ENCODE measurements at regions not wholly inside any gene's neighbourhood (a gene's known extent, or its start where the extent isn't known, plus 50 kb on each side); places are given as distances from the start of the nearest gene placed in this dataset.

DNA sequence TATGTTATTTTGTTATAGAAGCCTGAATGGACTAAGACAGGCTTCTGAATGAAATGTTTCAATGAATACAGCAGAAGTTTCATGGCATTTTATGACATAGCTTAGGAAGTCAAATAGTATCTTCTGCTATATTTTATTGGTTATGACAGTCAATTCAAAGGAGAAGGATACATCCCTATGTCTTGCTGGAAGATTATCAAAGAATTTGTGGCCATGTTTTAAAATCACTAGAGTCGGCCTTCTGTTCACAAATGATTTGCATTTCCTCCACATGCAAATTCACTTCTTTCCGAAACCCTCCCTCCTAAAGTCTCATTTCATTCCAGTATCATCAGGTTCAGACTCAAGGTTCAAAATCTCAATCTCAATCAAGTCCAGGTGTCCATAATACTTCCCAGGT lies 679.2 kb upstream of the ADAMTS5 start:
- H3K27me3 Mint-ChIP-seq (ENCODE audit: insufficient read depth, low read depth, poor library complexity), result no peaks in the 10 kb centered on the region
- TF ChIP-seq, protein P1, sequence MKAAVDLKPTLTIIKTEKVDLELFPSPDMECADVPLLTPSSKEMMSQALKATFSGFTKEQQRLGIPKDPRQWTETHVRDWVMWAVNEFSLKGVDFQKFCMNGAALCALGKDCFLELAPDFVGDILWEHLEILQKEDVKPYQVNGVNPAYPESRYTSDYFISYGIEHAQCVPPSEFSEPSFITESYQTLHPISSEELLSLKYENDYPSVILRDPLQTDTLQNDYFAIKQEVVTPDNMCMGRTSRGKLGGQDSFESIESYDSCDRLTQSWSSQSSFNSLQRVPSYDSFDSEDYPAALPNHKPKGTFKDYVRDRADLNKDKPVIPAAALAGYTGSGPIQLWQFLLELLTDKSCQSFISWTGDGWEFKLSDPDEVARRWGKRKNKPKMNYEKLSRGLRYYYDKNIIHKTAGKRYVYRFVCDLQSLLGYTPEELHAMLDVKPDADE (IDR thresholded peaks at IDR 0.05), result no peak
- no peak for TF ChIP-seq EZH2phosphoT487 (IDR thresholded peaks at IDR 0.05; ENCODE audit: unreplicated experiment)
- no peak for TF ChIP-seq STAT1 (IDR thresholded peaks at IDR 0.05; ENCODE audit: unreplicated experiment)
- TF ChIP-seq, protein P2, sequence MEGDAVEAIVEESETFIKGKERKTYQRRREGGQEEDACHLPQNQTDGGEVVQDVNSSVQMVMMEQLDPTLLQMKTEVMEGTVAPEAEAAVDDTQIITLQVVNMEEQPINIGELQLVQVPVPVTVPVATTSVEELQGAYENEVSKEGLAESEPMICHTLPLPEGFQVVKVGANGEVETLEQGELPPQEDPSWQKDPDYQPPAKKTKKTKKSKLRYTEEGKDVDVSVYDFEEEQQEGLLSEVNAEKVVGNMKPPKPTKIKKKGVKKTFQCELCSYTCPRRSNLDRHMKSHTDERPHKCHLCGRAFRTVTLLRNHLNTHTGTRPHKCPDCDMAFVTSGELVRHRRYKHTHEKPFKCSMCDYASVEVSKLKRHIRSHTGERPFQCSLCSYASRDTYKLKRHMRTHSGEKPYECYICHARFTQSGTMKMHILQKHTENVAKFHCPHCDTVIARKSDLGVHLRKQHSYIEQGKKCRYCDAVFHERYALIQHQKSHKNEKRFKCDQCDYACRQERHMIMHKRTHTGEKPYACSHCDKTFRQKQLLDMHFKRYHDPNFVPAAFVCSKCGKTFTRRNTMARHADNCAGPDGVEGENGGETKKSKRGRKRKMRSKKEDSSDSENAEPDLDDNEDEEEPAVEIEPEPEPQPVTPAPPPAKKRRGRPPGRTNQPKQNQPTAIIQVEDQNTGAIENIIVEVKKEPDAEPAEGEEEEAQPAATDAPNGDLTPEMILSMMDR (conservative IDR thresholded peaks at IDR 0.05; ENCODE audit: low read depth in 2 of 2), result no peak
- no peak for TF ChIP-seq POLR2AphosphoS5 (IDR thresholded peaks at IDR 0.05; ENCODE audit: low read depth)
- no peak for TF ChIP-seq ZNF114 (CRISPR knock-in tag; IDR thresholded peaks at IDR 0.05)
- no peak for TF ChIP-seq NANOG (IDR thresholded peaks at IDR 0.05; ENCODE audit: borderline replicate concordance)
- TF ChIP-seq JUNB (IDR thresholded peaks at IDR 0.05; ENCODE audit: unreplicated experiment), result no peak
- TF ChIP-seq, protein P3, sequence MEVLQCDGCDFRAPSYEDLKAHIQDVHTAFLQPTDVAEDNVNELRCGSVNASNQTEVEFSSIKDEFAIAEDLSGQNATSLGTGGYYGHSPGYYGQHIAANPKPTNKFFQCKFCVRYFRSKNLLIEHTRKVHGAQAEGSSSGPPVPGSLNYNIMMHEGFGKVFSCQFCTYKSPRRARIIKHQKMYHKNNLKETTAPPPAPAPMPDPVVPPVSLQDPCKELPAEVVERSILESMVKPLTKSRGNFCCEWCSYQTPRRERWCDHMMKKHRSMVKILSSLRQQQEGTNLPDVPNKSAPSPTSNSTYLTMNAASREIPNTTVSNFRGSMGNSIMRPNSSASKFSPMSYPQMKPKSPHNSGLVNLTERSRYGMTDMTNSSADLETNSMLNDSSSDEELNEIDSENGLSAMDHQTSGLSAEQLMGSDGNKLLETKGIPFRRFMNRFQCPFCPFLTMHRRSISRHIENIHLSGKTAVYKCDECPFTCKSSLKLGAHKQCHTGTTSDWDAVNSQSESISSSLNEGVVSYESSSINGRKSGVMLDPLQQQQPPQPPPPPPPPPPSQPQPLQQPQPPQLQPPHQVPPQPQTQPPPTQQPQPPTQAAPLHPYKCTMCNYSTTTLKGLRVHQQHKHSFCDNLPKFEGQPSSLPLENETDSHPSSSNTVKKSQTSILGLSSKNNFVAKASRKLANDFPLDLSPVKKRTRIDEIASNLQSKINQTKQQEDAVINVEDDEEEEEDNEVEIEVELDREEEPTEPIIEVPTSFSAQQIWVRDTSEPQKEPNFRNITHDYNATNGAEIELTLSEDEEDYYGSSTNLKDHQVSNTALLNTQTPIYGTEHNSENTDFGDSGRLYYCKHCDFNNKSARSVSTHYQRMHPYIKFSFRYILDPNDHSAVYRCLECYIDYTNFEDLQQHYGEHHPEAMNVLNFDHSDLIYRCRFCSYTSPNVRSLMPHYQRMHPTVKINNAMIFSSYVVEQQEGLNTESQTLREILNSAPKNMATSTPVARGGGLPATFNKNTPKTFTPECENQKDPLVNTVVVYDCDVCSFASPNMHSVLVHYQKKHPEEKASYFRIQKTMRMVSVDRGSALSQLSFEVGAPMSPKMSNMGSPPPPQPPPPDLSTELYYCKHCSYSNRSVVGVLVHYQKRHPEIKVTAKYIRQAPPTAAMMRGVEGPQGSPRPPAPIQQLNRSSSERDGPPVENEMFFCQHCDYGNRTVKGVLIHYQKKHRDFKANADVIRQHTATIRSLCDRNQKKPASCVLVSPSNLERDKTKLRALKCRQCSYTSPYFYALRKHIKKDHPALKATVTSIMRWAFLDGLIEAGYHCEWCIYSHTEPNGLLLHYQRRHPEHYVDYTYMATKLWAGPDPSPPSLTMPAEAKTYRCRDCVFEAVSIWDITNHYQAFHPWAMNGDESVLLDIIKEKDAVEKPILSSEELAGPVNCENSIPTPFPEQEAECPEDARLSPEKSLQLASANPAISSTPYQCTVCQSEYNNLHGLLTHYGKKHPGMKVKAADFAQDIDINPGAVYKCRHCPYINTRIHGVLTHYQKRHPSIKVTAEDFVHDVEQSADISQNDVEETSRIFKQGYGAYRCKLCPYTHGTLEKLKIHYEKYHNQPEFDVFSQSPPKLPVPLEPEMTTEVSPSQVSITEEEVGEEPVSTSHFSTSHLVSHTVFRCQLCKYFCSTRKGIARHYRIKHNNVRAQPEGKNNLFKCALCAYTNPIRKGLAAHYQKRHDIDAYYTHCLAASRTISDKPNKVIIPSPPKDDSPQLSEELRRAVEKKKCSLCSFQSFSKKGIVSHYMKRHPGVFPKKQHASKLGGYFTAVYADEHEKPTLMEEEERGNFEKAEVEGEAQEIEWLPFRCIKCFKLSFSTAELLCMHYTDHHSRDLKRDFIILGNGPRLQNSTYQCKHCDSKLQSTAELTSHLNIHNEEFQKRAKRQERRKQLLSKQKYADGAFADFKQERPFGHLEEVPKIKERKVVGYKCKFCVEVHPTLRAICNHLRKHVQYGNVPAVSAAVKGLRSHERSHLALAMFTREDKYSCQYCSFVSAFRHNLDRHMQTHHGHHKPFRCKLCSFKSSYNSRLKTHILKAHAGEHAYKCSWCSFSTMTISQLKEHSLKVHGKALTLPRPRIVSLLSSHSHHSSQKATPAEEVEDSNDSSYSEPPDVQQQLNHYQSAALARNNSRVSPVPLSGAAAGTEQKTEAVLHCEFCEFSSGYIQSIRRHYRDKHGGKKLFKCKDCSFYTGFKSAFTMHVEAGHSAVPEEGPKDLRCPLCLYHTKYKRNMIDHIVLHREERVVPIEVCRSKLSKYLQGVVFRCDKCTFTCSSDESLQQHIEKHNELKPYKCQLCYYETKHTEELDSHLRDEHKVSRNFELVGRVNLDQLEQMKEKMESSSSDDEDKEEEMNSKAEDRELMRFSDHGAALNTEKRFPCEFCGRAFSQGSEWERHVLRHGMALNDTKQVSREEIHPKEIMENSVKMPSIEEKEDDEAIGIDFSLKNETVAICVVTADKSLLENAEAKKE (CRISPR knock-in tag; IDR thresholded peaks at IDR 0.05), result no peak
- no peak for TF ChIP-seq ZNF331 (CRISPR knock-in tag; IDR thresholded peaks at IDR 0.05; ENCODE audit: low read depth)
- TF ChIP-seq EZH2 (IDR thresholded peaks at IDR 0.05; ENCODE audit: low read depth, unreplicated experiment), result no peak
- TF ChIP-seq, protein P4, sequence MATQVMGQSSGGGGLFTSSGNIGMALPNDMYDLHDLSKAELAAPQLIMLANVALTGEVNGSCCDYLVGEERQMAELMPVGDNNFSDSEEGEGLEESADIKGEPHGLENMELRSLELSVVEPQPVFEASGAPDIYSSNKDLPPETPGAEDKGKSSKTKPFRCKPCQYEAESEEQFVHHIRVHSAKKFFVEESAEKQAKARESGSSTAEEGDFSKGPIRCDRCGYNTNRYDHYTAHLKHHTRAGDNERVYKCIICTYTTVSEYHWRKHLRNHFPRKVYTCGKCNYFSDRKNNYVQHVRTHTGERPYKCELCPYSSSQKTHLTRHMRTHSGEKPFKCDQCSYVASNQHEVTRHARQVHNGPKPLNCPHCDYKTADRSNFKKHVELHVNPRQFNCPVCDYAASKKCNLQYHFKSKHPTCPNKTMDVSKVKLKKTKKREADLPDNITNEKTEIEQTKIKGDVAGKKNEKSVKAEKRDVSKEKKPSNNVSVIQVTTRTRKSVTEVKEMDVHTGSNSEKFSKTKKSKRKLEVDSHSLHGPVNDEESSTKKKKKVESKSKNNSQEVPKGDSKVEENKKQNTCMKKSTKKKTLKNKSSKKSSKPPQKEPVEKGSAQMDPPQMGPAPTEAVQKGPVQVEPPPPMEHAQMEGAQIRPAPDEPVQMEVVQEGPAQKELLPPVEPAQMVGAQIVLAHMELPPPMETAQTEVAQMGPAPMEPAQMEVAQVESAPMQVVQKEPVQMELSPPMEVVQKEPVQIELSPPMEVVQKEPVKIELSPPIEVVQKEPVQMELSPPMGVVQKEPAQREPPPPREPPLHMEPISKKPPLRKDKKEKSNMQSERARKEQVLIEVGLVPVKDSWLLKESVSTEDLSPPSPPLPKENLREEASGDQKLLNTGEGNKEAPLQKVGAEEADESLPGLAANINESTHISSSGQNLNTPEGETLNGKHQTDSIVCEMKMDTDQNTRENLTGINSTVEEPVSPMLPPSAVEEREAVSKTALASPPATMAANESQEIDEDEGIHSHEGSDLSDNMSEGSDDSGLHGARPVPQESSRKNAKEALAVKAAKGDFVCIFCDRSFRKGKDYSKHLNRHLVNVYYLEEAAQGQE (IDR thresholded peaks at IDR 0.05; ENCODE audit: unreplicated experiment), result no peak
- H3K36me3 Mint-ChIP-seq (ENCODE audit: low read depth), result no peaks in the 10 kb centered on the region
- Histone ChIP-seq H3K4me3 (no peak overlapping the region), H2AFZ (no peak overlapping the region), H3K27ac (ENCODE audit: low read depth) (no peak overlapping the region), H3K4me1 (ENCODE audit: insufficient read depth) (no peaks in the 10 kb centered on the region), H3F3A (replicated peaks; ENCODE audit: low read depth) (no peaks in the 10 kb centered on the region), H3K27me3 (ENCODE audit: insufficient read depth) (no peaks in the 10 kb centered on the region), H4K20me1 (replicated peaks; ENCODE audit: insufficient read depth) (no peaks in the 10 kb centered on the region), H3K4me2 (no peak overlapping the region), H3K79me2 (replicated peaks; ENCODE audit: insufficient read depth) (no peaks in the 10 kb centered on the region), H3K9me2 (ENCODE audit: insufficient read depth) (peaks cover 5% of the 10 kb centered on the region; the same call in 1 of the 2 replicates), H3K36me3 (ENCODE audit: insufficient read depth) (no peaks in the 10 kb centered on the region)
- no peak overlapping the region for H3K27ac Mint-ChIP-seq
- DNase-seq (ENCODE audit: low spot score), result no peak
- ATAC-seq, result no peak
- H3K4me3 Mint-ChIP-seq, result no peak overlapping the region
- no peaks in the 10 kb centered on the region for H3K4me1 Mint-ChIP-seq
- no peaks in the 10 kb centered on the region; the same call in 2 of the 3 replicates for H3K9me3 Mint-ChIP-seq

All from GM23338 (cell line).